HG03378 (cell line): ENCODE measurements at regions not wholly inside any gene's neighbourhood (a gene's known extent, or its start where the extent isn't known, plus 50 kb on each side); places are given as distances from the start of the nearest gene placed in this dataset.

Experiments used
- ATAC-seq: cut with Tn5 transposase; IDR thresholded peaks from one replicate; pipeline ENCODE4 v1.9.1; 2021; ENCODE audit warnings: mild to moderate bottlenecking, moderate library complexity; ENCODE audit not compliant: unreplicated experiment

DNA sequence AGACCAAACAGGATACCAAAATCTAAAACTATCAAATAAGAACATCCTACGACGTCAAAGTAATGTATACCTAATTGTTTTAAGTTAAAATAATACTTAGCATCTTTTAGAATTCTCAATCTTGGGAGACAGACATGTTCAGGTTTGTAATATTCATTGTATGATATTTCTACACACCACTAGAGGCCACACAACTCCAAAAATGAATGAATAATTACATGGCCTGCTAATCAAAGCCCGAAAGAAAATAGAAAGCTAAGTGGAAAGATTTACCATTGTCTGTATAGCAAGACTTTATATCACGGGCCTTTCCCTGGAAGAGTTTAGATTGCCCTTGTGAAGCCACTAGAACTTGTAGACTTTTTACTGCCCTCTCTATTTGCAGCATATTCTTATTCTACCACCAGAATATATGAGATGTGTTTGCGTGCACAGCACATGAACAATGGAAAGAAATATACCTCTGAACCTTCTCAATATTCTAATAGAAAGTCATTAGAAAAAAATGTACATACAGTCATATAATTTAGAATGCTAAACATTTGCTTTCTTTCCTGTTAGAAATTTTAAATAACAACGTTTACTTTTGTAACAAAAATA lies 380.1 kb upstream of the NUDT12 start:
- ATAC-seq = no peak

DNA sequence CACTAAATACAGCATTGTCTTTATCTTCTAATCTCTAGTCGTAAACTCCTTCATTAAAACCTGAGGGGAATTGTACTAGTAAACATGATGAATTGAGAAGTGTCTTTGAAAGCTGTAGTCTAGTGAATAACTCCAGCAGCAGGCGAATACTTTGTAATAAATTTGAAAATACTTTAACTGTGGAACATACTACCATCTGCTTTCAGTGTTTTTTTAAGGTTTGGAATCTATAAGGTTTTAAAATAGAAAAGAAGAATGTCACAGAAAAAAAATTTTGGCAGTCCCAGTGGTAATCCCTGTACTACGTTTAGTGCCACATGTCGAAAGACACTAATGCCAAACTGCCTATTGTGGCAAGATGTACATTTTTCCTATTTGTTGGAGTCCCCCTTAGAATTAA lies 379.0 kb upstream of the NUDT12 start:
- ATAC-seq = no peak

DNA sequence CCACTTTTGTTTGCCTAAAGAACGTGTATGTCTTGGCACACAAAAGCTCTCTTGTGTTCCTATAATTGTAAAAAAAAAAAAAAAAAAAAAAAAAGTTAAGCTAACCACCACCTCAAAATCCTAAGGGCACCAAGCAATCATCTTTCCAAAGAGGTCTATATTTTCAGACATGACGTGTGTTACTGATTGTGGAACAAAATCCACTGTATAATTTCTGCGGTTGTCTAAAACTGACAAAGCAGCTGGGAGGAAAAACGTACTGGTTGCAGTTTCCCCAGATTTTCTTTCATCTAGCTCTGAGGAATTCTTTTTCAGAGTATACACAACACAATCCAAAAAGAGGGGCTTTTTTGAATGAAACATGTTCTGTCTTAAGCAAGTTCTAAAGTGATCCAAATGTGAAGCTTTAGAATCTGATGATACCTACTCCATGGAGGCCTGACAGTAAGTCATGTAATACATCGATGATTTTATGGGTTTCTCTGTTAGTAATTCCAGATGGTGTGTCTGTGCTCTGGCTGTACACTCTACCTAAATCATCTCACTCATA lies 375.6 kb upstream of the NUDT12 start:
- ATAC-seq = no peak

DNA sequence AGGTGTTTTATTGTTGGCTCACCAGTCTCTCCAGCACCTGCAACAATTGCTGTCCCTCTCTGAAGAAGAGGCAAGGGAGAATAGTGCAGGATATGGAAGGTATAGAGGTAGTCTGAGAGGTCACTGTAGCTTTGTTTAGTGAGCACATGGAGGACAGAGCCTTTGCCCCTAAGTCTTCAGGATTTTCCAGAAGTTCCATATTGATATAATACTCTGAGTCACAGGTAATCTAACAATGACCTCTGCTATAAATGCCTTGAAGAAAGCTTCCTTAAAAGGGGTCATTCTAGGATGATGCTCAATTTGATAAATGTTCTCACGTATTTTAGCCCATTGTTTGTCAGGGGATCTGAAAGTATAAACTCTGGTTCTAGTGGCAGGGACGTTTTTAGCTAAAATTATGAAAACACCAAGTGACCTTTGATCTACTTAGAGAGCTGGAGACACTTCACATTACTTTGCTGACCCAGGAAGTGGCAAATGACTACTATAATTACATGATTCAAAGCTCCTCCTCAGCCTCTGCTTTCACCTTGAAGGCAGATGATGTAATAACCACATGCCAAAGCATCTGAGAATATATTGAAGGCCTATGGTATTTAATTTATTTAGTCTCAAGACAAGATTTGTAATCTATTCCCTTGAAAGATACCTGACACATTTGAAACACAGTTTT lies 366.9 kb upstream of the NUDT12 start:
- ATAC-seq = no peak

DNA sequence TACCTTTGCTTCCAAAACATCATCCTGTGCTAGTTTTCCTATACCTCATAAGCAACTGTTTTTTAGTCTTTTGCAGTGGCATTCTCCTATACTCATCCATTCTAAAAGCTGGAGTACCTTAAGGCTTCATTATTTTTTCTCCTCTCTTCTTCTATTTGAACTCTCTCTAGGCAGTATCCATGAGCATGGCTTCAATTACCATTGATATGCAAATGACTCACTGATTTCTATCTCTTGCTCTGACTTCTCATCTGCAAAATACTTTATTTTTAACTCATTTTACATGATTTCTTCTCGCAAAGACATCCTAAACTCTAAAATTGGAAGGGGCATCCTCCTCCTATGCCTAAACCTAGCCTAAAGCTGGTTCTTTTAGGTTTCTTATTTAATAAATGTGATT lies 365.1 kb upstream of the NUDT12 start:
- no peak for ATAC-seq

DNA sequence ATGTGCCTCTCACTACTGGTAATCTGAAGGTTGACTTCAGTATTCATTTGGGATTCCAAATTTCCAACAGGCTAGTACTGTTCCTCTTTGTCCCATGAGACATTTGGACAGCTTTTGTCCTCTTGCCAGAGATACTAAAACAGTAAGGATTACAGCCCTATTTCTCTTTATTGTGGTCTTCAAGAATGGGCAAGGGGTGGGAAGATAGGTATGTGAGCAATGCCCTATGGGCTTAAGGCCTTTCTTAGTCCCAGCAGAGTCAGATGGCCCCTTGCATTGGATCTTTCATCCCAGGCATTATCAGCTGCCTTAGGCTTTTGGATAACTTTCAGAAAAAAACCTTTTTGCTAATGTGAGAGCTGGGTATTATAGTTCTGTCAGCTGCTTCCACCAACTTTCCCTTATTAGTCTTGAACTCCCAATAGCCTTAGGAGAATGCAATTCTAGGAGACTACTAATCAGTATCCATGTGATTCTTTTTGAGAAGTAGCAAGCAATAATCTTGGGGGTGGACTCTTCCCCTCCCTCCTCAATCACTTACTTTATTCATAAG lies 361.1 kb upstream of the NUDT12 start:
- ATAC-seq = no peak

DNA sequence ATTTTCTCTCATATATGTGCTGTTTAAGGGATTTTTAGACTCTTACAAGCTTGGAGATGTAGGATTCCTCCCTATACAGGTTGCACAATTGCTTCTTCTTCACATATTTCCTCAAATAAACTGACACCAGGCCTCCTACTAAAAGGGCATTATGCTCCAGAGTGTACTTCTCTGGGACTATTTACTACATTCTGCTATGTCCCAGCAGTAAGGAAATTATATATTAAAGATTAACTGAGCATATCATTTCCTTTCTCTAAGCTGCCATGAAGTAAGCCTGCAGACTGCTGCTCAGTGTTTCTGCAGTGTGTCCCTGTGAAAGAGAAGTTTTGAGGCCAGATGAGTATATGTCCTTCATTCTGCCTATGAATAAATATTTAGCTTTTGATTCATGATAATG lies 356.9 kb upstream of the NUDT12 start:
- no peak for ATAC-seq

DNA sequence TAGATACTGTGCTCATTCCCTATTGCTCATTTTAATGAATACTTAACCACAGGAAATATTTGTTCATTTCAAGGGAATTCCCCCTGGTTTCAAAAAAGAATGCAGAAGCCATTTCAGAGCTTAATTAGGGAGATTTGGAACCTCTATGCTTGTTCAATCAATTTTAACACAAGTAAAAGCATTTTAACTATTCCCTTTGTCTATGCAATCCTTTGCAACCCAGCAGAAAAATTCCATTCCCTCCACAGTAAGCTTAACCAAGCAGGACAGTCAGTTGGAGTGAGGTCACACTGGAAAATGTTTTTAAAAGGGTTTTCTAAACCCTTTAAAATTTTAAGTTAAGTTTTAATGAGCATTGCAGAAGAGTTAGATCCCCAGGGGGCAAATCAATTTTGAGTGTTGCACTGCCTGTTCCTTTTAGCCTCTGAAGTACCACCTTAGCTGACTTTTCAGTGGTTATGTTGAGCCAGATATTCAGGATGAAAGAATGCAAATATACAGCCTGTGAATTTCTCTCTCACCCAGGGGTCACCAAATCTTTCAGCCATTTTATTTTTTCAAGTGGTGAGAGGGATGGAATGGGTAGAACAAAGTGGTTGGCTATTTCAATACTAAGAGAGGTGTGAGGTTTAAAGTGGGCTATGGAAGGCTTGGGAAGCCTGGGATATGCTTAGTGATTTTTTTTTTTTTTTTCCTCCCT lies 356.2 kb upstream of the NUDT12 start:
- no peak for ATAC-seq

DNA sequence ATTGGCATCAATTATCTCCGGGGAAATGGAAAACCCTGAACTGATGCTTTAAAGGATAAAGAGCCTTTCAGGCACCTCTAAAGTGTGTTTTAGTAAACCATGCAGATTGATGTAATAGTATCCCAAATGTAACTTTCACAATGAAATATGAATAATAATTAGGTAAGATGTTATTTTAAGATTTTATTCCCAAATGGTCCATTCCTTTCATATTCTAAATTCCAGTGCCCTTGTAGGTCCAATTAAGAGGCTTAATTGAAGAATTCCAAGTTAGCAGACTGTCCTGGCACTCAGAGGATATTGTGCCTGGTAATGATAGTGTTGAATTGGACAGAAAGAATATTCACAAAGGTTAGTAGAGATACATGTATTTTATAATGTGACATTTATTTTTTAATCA lies 352.5 kb upstream of the NUDT12 start:
- no peak for ATAC-seq

DNA sequence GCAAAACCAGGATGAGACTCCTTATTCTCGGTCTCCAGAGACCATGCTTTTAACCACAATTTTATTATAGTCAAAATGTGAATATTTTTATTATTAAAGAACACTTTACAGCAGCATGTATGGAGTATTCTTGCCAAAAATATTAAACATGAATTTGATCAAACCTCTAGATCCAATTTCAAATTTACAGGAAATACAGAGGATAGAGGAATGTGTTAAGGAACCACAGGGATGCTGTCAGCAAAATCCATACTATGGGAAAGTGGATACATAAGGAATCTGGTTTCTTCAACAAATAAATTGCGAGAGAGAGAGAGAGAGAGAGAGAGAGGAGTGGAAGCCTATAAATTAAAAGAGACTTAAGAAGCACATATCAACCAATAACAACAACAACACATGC lies 348.2 kb upstream of the NUDT12 start:
- no peak for ATAC-seq

DNA sequence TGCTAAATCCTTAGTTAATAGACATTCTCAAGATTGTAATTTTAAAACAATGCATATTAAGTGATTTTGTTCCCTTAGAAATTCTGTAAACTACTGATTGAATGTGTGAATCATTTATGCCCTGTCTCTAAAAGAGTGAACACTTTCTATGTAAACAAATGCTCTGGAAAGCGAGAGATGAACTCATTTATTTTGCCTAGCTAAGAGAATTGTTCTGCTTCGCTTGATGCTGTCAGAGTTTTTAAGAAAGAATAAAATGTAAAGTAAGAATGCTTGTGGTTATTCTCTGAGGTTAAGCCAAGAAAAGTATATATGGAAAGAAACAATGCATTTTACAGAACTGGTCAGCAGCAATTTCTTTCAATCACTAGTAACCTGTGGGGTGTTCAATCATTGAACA lies 347.4 kb upstream of the NUDT12 start:
- no peak for ATAC-seq

DNA sequence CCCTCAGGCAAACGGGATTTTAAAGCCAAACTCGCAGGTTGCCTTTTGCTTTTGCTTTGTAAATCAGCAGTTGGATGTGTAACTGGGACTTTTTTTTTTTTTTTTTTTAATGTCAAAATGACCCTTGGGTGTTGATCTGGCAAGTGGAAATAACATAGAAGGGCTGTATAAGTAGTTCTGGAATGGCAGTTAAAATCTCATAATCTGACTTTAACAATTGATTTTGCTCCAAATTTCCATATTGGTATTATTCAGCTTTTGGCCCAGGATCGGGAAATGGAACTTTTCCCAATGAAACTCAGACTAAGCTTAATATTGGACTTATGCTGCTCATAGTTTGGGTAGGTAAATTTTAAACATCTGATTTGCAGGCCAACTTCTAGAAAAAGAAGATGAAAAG lies 346.8 kb upstream of the NUDT12 start:
- ATAC-seq = no peak

DNA sequence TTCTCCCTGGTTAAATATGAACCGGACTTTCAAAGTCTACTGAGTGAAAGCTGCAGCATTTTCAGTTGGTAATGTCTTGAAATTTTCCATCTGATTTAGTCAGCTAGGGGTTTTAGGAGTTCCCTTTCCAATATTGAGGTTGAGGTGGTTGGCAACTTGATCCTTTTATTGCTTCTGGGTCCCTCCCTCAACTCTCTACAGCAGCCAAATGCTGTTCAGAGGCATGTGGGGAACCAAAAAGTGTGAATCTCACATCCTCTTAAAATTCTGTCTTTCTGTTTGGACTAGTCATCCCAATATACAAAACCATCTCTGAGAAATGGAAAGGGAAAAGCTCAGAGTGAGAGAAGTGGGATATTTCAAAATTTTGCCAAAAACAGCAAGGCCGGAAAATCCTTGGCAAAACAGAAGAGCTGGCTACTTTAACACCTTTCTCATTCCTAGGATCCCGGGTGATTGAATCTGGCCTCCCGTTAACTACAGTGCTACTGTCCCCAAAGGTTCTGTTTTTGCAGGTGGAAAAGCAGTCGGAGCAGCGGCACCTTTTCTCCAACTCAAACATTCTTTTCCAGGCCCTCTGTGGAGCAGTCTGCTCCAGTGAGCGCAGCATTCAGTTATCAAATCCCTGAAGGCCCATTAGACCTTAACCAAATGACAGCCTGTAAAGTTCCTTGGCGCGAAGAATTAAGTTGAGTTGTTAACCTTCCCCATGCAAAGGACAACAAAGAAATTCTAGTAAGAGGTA lies 345.9 kb upstream of the NUDT12 start:
- ATAC-seq = no peak

DNA sequence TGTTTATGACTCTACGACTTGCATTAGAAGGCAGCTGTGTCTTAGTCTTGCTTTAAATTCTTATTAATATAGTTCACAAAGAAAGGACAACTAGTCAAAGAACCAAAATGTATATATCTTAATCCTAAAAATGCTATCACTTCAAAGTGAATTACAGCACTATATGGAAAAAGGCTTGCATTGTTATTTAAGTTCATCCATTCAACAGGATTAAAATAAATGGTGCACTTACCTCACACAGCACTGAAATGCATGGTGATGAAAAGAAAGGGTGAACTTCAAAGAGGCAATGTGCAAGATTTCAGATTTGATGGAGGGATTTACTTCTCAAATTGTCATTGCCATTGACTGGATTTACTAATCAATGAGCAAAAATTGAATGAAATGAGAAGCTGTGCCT lies 344.4 kb upstream of the NUDT12 start:
- no peak for ATAC-seq

DNA sequence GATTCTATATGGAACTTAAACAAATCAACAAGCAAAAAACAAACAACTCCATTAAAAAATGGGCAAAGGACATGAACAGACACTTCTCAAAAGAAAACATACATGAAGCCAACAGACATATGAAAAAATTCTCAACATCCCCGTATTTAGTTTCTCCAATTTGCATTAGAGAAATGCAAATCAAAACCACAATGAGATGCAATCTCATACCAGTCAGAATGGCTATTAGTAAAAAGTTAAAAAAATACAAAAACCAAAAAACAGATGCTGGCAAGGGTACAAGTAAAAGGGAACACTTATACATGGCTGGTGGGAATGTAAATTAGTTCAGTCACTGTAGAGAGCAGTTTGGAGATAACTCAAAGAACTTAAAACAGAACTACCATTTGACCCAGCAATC lies 342.1 kb upstream of the NUDT12 start:
- ATAC-seq = no peak

DNA sequence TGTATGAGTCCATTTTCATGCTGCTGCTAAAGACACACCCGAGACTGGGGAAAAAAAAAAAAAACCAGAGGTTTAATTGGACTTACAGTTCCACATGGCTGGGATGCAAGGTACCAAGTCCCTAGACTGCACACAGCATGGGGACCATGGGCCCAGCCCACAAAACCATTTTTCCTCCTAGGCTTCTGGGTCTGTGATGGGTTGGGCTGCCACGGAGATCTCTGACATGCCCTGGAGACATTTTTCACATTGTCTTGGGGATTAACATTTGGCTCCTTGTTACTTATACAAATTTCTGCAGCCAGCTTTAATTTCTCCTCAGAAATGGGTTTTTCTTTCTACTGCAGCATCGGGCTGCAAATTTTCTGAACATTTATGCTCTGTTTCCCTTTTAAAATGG lies 340.3 kb upstream of the NUDT12 start:
- no peak for ATAC-seq

DNA sequence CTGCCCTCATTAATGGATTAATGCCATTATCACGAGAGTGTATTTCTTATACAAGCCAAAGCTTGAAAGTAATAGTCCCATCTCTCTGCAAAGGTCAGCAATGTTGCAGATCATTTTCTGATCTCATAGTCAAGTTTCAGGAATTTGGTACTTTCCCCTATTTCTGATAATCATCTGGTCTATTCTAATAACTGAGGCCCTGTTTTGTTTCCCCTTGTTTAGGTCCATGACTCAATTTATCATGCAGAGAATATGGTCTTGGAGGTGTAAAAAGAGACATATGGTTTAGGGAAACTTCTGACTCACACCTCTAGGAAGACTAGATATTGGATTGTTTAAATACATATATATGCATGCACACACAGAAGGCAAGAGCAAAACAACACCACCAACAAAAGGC lies 339.3 kb upstream of the NUDT12 start:
- ATAC-seq = no peak

DNA sequence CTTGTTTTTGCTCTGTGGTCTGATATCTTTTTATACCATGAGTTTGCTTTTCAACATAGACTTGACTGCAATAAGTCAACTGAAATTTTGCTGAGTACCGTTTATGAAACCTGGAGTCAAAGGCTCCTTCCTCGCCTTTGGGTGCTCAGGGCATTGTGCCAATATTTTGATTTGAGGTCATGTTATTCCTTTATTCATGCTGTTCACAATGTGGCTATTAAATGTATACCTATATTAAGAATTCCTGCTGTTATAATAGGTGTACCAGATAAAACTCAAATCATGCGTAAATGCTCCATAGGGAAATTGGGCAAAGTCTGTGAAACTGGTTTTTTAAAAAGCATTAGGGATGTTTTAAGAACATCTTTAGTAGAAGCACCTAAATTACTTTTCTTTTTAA lies 334.0 kb upstream of the NUDT12 start:
- ATAC-seq = no peak

DNA sequence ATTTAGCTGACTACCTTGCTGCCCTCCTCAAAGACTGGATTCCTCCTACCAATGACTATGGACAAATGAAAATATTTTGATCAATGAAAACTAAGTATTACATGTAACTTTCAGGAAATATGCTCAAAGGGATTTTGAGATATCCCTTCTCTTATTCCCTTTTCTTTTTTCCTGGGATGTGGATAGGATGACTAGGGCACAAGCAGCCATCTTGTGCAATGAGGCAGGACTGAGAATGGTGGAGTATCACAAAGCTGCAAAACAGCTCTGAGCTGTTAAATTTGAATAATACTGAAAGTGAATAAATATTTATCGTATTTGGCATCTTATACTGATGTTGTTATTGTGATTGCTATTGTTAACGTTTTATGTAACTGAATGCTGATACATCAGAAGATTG lies 333.1 kb upstream of the NUDT12 start:
- no peak for ATAC-seq

DNA sequence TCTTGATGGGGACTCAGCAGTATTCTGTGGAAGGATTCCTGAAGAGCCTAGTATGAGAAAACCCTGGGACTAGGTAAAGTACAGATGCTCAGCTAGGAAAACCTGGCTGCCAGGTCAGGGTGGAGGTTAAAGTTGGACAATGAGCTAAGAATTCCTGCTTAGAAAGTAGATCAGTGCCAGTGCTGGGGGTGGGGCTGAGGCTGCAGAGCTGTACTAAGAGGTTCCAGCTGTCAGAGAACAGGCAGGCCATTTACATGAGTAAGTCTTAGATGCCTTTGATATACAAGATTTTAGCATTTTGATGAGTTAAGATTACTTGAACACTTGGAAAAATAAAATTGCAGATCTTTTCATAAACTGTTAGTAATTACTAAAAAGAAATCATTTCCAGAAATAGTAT lies 332.3 kb upstream of the NUDT12 start:
- no peak for ATAC-seq

DNA sequence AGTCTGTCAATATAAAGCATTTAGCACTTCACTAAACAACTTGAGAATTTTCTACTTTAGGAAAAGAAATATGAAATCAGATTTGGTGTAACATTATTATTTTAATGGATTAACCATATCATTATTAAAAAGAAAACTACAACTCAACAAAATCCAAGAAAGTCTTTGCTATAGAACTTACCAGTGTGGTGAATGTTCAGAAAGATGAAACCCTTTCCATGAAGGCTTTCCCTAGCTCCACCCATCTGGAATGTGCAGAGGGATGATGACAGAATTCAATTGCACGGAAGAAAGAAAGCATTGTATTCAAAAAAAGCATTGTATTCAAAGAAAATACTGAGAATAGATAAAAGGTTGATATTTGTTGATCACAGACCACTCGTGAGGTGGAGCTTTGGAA lies 328.6 kb upstream of the NUDT12 start:
- ATAC-seq = no peak
